Chondrocyte (in vitro differentiated cells): ENCODE measurements at regions not wholly inside any gene's neighbourhood (a gene's known extent, or its start where the extent isn't known, plus 50 kb on each side); places are given as distances from the start of the nearest gene placed in this dataset.

Source experiments
- DNase-seq: peaks from one replicate; pipeline ENCODE4 v3.0.0; 2021; ENCODE audit warnings: mixed read lengths, low spot score
- H3K27ac Mint-ChIP-seq: one replicate; pipeline ENCODE4 v1.8.0; 2021; ENCODE audit warnings: mild to moderate bottlenecking, moderate library complexity, mixed read lengths; ENCODE audit not compliant: unreplicated experiment
- H3K27me3 Mint-ChIP-seq: 2 replicates; pipeline ENCODE4 v1.8.0; 2021; ENCODE audit warnings: low read depth, mixed read lengths
- H3K36me3 Mint-ChIP-seq: 2 replicates; pipeline ENCODE4 v1.8.0; 2021; ENCODE audit warnings: low read depth, mixed read lengths
- H3K4me1 Mint-ChIP-seq: 2 replicates; pipeline ENCODE4 v1.8.0; 2021; ENCODE audit warnings: low read depth, mild to moderate bottlenecking, mixed read lengths
- H3K4me3 Mint-ChIP-seq: one replicate; pipeline ENCODE4 v1.8.0; 2021; ENCODE audit warnings: mild to moderate bottlenecking, moderate library complexity, mixed read lengths; ENCODE audit not compliant: unreplicated experiment
- H3K9me3 Mint-ChIP-seq: 2 replicates; pipeline ENCODE4 v1.8.0; 2021; ENCODE audit warnings: low read depth, mixed read lengths
- CTCF ChIP-seq: fragments of 200-600 bp; sonication (generic); IDR thresholded peaks from 2 replicates; pipeline ENCODE4 v1.5.0; 2021; ENCODE audit warnings: antibody characterized with exemption, mild to moderate bottlenecking, moderate library complexity

GRCh38 chr1:95380909-95381308 lies 146.9 kb downstream of the RWDD3 start:
- DNase-seq: no peak
- no peaks in the 10 kb centered on the region for H3K4me1 Mint-ChIP-seq
- H3K27me3 Mint-ChIP-seq: peaks cover 5% of the 10 kb centered on the region

DNA sequence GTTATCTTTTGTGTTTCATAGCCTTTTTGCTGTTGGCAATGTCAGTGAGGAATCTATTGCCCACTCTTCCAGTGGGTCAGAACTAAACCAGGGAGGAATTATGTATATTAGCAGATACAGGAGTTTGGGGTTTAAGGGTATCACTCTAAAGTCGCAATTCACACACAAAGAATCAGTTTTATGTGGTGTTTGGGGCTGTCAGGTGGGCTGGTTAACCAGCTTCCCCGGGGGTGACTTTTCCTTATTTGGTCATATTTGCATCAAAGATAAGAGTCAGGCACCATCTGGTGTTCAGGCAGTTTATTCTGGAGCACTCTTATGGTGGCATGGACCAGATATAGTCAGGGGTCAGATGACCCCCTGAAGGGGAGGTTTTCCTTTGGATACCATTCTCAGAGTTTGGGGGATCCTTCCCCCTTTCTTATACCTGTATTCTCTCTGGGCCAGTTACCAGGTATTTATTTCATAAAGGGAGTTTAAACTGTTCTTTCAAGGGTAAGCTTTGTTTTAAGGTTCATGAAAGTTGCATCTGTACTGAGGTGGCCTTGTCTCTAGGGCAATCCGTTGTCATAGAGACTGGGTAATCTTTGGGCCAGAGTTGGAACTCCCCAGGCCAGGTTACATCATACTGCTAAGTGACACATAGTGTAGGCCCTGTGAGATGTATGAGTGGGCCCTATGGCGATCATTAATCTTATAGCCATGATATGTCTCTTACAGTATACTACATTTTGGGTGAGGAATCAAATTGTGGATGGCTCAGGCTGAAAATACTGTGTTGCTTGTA lies 148.2 kb downstream of the RWDD3 start:
- TF ChIP-seq CTCF: no peak
- Mint-ChIP-seq H3K4me3 (no peak overlapping the region), H3K9me3 (no peaks in the 10 kb centered on the region), H3K27ac (no peak overlapping the region), H3K27me3 (peaks cover 5% of the 10 kb centered on the region), H3K36me3 (no peaks in the 10 kb centered on the region), H3K4me1 (no peaks in the 10 kb centered on the region)
- DNase-seq: no peak

More at GRCh38 chr1:95380909-95381308, 146.9 kb downstream of the RWDD3 start:
- Mint-ChIP-seq H3K27ac (no peak overlapping the region), H3K4me3 (no peak overlapping the region), H3K36me3 (no peaks in the 10 kb centered on the region), H3K9me3 (no peaks in the 10 kb centered on the region)
- no peak for TF ChIP-seq CTCF

DNA sequence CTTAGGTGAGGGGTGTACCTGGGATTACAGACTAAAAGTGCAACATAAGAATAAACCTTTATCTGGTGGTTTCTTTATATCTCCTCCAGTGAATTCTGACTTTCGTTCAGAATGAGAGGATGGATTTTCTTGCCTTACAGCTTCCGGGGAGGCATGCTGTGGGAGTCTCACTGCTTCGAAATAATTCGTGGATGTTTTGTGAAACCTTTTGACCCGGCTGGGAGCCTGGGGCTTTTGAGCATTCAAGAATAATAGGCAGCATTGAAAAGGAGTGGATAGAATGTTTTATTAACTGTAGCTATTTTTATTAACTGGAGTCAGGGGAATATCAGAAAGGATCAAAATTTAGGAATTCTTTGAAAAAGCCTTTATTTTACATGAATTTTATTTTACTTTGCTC lies 149.1 kb downstream of the RWDD3 start:
- no peaks in the 10 kb centered on the region for H3K36me3 Mint-ChIP-seq

DNA sequence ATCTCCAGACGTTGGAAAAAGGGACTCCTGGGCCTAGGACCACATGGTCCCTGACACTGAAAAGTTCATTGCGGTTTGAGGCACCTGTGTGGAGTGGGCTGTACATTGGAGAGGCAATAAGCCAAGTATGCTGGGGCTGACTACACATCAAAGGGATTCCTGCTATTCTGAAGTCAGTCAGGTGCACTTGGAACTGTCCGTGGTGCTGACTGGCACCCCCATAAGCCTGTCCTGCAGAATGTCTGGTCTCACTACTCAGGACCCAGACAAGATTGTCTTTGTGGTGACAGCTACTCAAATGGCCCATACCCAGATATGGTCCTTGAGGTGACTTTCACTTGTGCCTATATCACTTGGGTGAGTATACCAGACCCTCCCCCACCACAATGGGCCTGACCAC lies 150.6 kb downstream of the RWDD3 start:
- H3K36me3 Mint-ChIP-seq: no peaks in the 10 kb centered on the region
- no peak overlapping the region for H3K27ac Mint-ChIP-seq
- peaks cover 7% of the 10 kb centered on the region for H3K27me3 Mint-ChIP-seq
- no peaks in the 10 kb centered on the region for H3K4me1 Mint-ChIP-seq
- no peak for TF ChIP-seq CTCF
- no peak overlapping the region for H3K4me3 Mint-ChIP-seq
- no peaks in the 10 kb centered on the region for H3K9me3 Mint-ChIP-seq
- no peak for DNase-seq

More for the DNA sequence above, 149.1 kb downstream of the RWDD3 start:
- Mint-ChIP-seq H3K4me3 (no peak overlapping the region), H3K27ac (no peak overlapping the region), H3K27me3 (peaks cover 7% of the 10 kb centered on the region), H3K4me1 (no peaks in the 10 kb centered on the region), H3K9me3 (no peaks in the 10 kb centered on the region)
- no peak for TF ChIP-seq CTCF
- no peak for DNase-seq

GRCh38 chr1:95386371-95386770 lies 152.4 kb downstream of the RWDD3 start:
- H3K4me3 Mint-ChIP-seq: no peak overlapping the region
- TF ChIP-seq CTCF: no peak
- no peaks in the 10 kb centered on the region for H3K36me3 Mint-ChIP-seq

More at GRCh38 chr1:95386371-95386770, 152.4 kb downstream of the RWDD3 start:
- no peaks in the 10 kb centered on the region for H3K4me1 Mint-ChIP-seq
- H3K9me3 Mint-ChIP-seq: no peaks in the 10 kb centered on the region
- no peak for DNase-seq
- H3K27ac Mint-ChIP-seq: no peak overlapping the region
- peaks cover 10% of the 10 kb centered on the region for H3K27me3 Mint-ChIP-seq
